ENCODE measurements at regions not wholly inside any gene's neighbourhood (a gene's known extent, or its start where the extent isn't known, plus 50 kb on each side); places are given as distances from the start of the nearest gene placed in this dataset.

DNA sequence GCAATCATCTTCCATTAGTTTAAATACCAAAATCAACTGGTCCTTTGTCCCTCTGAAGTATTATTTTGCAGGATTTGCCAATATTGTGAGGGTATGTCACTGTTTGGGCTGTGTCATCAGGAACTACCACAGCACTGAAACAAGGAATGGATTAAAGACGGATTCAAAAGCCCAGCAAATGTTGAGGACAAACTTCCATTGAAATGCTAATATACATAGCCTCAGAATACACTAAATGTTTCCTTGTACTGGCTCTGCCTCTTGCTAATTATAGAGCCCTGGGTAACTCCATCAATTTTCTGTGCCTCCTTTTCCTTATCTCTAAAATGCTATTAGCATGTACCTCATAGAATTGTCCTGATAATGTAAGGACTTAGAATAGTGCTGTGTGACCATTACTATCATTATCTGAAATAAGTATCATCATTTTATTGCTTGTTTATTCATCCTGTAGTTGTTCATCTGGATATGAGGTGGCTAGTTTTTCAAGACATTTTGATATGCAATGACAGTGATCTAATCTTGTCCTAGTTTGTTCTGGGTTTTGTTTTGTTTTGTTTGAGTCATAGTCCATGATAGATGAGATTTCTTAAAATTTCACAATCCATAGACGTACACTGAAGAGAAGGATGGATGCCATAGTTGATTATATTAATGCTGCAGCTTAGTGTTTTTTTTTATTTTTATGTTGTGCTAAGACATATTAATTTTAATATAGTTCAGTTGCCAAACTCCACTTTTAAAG is 333.4 kb upstream of the KCNH7 start:
- ATAC-seq (ENCODE audit: insufficient number of reproducible peaks, low FRiP score, low read depth) (no peak), DNase-seq (ENCODE audit: low spot score) (no peak)
- H3K4me1 ChIP-seq (ENCODE audit: control insufficient read depth in 1 of 2, low read depth in 2 of 2): no peaks in the 10 kb centered on the region
- no peaks in the 10 kb centered on the region for H3K36me3 ChIP-seq
- no peaks in the 10 kb centered on the region for H3K9me3 ChIP-seq
- H3K27ac ChIP-seq: no peak overlapping the region
- H3K27me3 ChIP-seq (replicated peaks; ENCODE audit: insufficient read depth): no peaks in the 10 kb centered on the region
- TF ChIP-seq, protein P1, sequence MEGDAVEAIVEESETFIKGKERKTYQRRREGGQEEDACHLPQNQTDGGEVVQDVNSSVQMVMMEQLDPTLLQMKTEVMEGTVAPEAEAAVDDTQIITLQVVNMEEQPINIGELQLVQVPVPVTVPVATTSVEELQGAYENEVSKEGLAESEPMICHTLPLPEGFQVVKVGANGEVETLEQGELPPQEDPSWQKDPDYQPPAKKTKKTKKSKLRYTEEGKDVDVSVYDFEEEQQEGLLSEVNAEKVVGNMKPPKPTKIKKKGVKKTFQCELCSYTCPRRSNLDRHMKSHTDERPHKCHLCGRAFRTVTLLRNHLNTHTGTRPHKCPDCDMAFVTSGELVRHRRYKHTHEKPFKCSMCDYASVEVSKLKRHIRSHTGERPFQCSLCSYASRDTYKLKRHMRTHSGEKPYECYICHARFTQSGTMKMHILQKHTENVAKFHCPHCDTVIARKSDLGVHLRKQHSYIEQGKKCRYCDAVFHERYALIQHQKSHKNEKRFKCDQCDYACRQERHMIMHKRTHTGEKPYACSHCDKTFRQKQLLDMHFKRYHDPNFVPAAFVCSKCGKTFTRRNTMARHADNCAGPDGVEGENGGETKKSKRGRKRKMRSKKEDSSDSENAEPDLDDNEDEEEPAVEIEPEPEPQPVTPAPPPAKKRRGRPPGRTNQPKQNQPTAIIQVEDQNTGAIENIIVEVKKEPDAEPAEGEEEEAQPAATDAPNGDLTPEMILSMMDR (IDR thresholded peaks at IDR 0.05): no peak
- no peak overlapping the region for H3K4me3 ChIP-seq

DNA sequence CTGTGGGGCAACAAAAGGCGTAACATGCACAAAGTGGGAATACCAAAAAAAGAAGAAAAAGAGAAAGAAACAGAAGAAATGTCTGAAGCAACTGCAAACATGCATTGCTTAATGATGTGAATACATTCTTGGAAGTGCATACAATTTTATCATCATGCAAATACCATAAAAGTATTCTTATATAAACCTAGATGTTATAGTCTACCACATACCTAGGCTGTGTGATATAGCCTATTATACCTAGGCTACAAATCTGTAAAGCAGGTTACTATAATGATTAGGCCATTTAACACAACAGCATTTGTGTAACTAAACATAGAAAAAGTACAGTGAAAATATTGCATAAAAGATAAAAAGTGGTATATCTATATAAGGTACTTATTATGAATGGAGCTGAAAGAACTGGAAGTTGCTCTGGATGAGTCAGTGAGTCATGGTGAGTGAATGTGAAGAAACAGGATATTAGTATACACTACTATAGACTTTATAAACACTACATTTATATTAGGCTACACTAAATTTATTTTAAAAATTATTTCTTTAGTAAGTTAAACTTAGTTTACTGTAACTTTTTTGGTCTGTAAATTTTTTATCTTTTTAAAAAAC is 319.4 kb upstream of the KCNH7 start:
- H3K9me3 ChIP-seq: no peaks in the 10 kb centered on the region
- no peaks in the 10 kb centered on the region for H3K27me3 ChIP-seq (replicated peaks; ENCODE audit: insufficient read depth)
- H3K4me1 ChIP-seq (ENCODE audit: control insufficient read depth in 1 of 2, low read depth in 2 of 2): no peaks in the 10 kb centered on the region
- H3K4me3 ChIP-seq: no peak overlapping the region
- TF ChIP-seq, protein P1 (IDR thresholded peaks at IDR 0.05): no peak
- H3K36me3 ChIP-seq: no peaks in the 10 kb centered on the region
- no peak for ATAC-seq (ENCODE audit: insufficient number of reproducible peaks, low FRiP score, low read depth)
- no peak for DNase-seq (ENCODE audit: low spot score)
- no peak overlapping the region for H3K27ac ChIP-seq

DNA sequence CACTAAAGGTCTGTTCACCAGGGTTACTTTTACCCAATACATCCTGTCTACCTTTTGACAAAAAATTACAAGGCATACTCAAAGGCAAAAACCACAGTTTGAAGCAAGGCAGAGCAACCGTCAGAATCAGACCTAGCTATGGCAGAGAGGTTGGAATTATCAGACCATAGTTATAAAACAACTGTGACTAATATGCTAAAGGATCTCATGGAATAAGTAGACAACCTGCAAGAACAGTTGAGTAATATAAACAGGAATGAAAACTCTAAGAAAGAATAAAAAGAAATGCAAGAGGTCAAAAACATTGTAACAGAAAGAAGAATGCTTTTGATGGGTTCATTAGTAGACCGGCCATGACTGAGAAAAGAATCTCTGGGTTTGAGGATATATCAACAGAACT is 318.8 kb upstream of the KCNH7 start:
- H3K4me3 ChIP-seq: no peak overlapping the region

DNA sequence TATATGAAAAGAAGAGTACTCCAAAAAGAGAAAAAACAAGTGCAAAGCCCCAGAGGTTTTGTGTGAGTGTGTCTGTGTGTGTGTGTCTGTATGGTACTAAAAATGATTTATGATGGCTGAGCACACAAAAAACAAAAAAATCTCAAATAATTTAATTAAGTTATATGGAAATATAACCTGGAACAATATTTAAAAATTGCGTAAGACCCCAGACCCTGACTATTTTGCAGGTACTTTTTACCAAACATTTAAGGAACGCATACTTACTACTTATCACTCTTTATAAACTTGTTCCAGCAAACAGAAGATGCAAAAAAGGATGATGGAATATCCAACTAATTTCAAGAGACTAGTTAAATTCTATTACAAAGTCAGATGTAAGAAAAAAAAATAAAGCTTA is 317.4 kb upstream of the KCNH7 start:
- TF ChIP-seq, protein P1 (IDR thresholded peaks at IDR 0.05): no peak

More for the DNA sequence above, 318.8 kb upstream of the KCNH7 start:
- no peaks in the 10 kb centered on the region for H3K27me3 ChIP-seq (replicated peaks; ENCODE audit: insufficient read depth)
- no peaks in the 10 kb centered on the region for H3K4me1 ChIP-seq (ENCODE audit: control insufficient read depth in 1 of 2, low read depth in 2 of 2)
- H3K36me3 ChIP-seq: no peaks in the 10 kb centered on the region
- TF ChIP-seq, protein P1 (IDR thresholded peaks at IDR 0.05): no peak
- H3K27ac ChIP-seq: no peak overlapping the region
- DNase-seq (ENCODE audit: low spot score): no peak
- H3K9me3 ChIP-seq: no peaks in the 10 kb centered on the region
- no peak for ATAC-seq (ENCODE audit: insufficient number of reproducible peaks, low FRiP score, low read depth)

DNA sequence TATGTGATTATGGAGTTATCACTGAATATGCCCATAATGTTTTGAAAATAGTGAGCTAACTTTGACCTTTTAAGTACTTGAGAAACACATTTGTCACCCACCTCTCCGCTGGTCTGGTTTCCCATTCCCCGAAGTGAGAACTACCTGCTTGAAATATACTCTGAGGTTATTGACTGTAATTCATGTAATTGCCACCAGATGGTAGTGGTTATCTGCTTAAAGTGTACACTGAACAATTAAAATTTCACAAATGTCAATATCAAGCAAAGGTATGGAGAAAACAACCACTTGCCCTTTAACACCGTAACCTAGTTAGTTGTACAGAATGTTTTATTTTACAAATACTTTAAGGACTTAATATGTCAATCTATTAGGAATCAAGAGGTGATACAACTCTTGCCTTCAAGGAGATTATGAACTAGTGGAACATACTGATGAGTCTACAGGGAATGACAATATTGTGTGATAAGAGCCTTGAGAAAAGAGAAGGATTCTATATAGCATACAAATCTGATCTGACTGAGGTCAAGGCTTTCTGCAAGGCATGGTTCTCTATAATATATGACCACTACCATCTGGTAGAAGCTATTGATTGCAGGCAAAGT is 316.8 kb upstream of the KCNH7 start:
- Histone ChIP-seq H3K36me3 (no peaks in the 10 kb centered on the region), H3K9me3 (no peaks in the 10 kb centered on the region), H3K4me3 (no peak overlapping the region), H3K4me1 (ENCODE audit: control insufficient read depth in 1 of 2, low read depth in 2 of 2) (no peaks in the 10 kb centered on the region), H3K27ac (no peak overlapping the region), H3K27me3 (replicated peaks; ENCODE audit: insufficient read depth) (no peaks in the 10 kb centered on the region)
- DNase-seq (ENCODE audit: low spot score): no peak
- ATAC-seq (ENCODE audit: insufficient number of reproducible peaks, low FRiP score, low read depth): no peak
- TF ChIP-seq, protein P1 (IDR thresholded peaks at IDR 0.05): peak; percentile 45

More for the DNA sequence above, 317.4 kb upstream of the KCNH7 start:
- no peak for ATAC-seq (ENCODE audit: insufficient number of reproducible peaks, low FRiP score, low read depth)
- no peak for DNase-seq (ENCODE audit: low spot score)
- Histone ChIP-seq H3K36me3 (no peaks in the 10 kb centered on the region), H3K27me3 (replicated peaks; ENCODE audit: insufficient read depth) (no peaks in the 10 kb centered on the region), H3K27ac (no peak overlapping the region), H3K4me3 (no peak overlapping the region), H3K4me1 (ENCODE audit: control insufficient read depth in 1 of 2, low read depth in 2 of 2) (no peaks in the 10 kb centered on the region), H3K9me3 (no peaks in the 10 kb centered on the region)

All from thoracic aorta (tissue), 2 donors.